GM21737 (cell line): ENCODE measurements at regions not wholly inside any gene's neighbourhood (a gene's known extent, or its start where the extent isn't known, plus 50 kb on each side); places are given as distances from the start of the nearest gene placed in this dataset.
"Not testable (repeated sequence)": the region's sequence is repeated elsewhere in the genome, so short reads cannot be mapped to it uniquely, and the experiment has no call there.

Source experiments
- ATAC-seq: cut with Tn5 transposase; IDR thresholded peaks from one replicate; pipeline ENCODE4 v1.9.1; 2021; ENCODE audit warnings: mild to moderate bottlenecking, moderate library complexity; ENCODE audit not compliant: unreplicated experiment

- not testable (repeated sequence) for ATAC-seq
Observed at GRCh38 chr22:49698616-49699015, 129.1 kb downstream of the BRD1 start.

- ATAC-seq: no peak
Observed at GRCh38 chr22:49697047-49697446, 130.6 kb downstream of the BRD1 start.

- ATAC-seq: no peak
Observed at GRCh38 chr22:49694462-49695260, 133.0 kb downstream of the BRD1 start.

GRCh38 chr22:49693848-49694247 is 133.8 kb downstream of the BRD1 start:
- no peak for ATAC-seq

DNA sequence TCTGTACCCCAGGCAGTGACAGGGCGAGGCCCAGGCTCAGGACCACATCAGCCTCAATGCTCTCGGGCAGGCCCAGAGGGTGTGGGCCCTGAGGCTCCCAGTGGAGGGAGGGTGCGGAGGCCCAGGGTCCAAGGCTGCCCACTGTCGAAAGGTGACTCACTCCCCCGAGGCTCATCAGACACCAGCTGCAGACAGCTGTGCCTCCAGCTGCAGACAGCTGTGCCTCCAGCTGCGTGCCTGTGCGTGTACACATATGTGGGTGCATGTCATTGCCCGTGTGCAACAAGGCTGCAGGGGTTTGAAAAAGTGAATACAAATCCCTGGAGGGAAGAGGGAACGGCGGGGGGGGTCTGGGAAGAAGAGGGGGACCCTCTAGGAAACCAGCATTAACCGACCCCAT is 134.3 kb downstream of the BRD1 start:
- ATAC-seq: no peak

- ATAC-seq: no peak
Observed at GRCh38 chr22:49692499-49693225, 135.0 kb downstream of the BRD1 start.

DNA sequence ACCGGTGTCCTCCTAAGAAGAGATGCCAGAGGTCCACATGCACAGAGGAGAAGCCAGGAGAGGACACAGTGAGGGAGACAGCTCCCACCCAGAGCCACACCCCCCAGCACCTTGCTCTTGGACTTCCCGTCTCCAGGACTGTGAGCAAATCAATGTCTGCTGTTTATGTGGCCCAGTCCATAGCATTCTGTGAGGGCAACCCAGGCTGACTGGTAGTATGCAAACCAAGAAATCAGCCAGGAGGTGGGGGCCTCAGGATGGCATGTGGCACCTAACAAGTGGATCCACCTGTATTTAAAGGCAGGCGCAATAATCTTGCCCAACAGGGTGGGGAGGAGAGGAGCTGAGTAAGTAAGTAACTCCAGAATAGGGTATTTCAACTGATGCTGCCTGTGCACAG is 136.4 kb downstream of the BRD1 start:
- ATAC-seq: no peak

DNA sequence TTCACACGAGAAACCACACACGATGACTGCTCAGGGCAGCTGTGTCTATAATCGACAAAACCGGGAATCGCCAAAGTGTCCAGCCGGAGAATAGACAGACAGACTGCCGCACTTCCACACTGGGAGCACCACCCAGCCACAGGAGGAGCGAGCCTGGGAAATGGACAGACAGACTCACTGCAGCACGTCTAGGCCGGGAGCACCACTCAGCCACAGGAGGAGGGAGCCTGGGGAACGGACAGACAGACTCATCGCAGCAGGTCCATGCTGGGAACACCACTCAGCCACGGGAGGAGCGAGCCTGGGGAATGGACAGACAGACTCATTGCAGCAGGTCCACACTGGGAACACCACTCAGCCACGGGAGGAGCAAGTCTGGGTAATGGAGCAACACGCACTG is 137.2 kb downstream of the BRD1 start:
- ATAC-seq: no peak

DNA sequence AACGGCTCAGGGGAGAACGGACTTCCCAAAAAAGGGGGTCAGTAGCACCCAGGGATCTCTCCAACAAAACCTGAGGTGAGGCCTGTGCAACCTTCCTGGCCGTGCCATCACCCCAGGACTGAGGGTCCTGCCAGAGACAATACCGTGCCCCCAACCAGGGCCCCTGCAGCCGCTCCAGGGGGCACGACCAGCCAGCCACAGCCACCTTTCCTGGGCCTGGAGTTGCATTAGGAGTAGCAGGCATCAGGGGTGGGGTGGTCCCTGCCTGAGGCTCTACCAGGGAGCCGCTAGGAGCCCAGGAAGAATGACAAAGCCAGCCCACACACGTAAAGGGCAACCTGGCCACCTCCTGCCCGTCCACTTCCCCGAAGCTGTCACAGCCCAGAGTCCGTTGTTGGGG is 137.8 kb downstream of the BRD1 start:
- ATAC-seq: no peak

- ATAC-seq: no peak
Observed at GRCh38 chr22:49689255-49689770, 138.4 kb downstream of the BRD1 start.

- no peak for ATAC-seq
Observed at GRCh38 chr22:49688516-49689254, 139.0 kb downstream of the BRD1 start.

- no peak for ATAC-seq
Observed at GRCh38 chr22:49687786-49688515, 139.7 kb downstream of the BRD1 start.

GRCh38 chr22:49687333-49687732 is 140.3 kb downstream of the BRD1 start:
- no peak for ATAC-seq

DNA sequence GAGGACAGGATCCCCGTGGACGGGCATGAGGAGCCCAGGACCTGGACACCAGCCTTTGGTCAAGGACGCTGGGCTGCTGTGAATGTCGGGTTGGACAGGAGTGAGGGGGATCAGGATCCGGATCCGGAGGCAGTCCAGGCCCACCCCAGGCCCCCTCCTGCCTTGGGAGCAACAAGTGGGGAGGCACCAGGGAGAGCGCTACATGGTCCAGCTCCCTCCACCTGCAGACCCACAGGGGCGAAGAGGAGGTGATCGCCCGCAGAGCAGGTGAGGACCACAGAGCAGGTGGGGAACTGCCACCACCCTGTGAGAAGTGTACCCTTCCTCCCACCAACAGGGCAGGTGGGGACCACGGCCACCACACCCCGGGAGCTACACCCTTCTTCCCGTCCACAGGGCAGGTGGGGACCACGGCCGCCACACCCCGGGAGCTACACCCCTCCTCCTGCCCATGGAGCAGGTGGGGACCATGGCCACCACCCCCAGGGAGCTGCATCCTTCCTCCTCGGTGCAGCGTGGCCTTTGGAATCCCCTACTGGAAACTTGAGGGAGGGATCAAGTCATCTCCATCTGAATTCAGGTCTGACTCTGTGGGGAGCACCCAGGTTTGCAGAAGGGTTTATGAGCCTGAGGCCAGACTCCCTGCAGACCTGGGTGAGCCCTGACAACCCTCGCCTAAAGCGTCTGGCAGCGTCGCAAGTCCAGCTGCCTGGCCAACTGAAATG is 141.0 kb downstream of the BRD1 start:
- no peak for ATAC-seq

DNA sequence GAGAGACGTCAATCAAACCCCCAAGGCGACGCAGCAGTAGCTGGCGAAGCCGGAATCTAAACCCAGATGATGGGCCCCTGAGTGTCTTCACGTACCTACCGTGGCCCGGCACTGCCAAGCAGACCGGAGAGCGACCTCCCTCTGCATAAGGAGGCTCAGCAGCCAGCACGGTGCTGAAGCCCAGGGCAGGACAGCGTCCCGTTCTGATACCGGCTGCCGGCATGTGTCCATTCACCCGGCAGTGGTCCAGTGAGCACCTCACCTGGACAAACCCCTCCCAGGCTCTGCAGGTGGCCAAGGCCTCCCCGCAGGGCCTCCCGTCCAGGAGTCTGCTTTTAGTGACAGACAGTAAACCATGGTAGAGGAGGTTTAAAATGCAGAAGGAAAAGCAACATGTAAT is 142.0 kb downstream of the BRD1 start:
- ATAC-seq: no peak

DNA sequence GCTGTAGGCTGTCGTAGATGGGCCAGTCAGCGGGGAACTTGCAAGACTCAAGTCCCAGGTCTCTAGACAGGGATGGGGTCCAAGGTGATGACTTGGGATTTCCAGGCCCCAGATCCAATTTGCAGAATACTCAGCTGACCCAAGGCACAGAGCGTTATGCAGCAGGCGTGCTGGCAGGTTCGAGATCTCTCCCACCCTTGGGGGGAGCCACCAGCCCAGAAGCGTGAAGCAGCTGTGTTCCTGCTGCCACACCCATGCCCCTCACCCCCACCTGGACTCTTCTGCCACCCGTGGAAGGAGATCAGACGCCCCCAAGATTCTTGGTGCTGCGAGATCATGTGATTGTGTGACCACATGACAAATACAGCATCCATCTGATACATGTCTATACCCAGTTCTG is 142.6 kb downstream of the BRD1 start:
- no peak for ATAC-seq

DNA sequence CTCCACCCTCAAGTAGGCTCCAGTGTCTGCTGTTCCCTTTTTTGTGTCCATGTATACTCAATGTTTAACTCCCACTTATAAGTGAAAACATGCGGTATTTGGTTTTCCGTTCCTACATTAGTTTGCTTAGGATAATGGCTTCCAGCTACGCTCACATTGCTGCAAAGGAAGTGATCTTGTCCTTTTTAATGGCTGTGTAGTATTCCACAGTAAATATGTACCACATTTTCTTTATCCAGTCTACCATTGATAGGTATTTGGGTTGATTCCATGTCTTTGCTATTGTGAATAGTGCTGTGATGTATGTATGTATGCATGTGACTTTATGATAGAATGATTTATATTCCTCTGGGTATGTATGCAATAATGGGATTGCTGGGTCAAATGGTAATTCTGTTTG is 144.6 kb downstream of the BRD1 start:
- no peak for ATAC-seq

DNA sequence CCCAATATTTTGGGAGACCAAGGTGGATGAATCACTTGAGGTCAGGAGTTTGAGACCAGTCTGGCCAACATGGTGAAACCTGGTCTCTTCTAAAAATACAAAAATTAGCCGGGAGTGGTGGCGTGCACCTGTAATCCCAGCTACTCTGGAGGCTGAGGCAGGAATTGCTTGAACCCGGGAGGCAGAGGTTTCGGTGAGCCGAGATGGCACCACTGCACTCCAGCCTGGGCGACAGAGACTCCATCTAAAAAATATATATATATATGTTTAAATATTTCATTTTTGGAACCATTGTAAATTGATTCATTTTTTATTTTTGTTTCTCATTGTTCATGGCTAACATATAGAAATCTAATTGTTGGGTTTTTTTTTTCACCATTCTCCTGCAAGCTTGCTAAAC is 146.9 kb downstream of the BRD1 start:
- not testable (repeated sequence) for ATAC-seq

- ATAC-seq: no peak
Observed at GRCh38 chr22:49678842-49679170, 148.9 kb downstream of the BRD1 start.

DNA sequence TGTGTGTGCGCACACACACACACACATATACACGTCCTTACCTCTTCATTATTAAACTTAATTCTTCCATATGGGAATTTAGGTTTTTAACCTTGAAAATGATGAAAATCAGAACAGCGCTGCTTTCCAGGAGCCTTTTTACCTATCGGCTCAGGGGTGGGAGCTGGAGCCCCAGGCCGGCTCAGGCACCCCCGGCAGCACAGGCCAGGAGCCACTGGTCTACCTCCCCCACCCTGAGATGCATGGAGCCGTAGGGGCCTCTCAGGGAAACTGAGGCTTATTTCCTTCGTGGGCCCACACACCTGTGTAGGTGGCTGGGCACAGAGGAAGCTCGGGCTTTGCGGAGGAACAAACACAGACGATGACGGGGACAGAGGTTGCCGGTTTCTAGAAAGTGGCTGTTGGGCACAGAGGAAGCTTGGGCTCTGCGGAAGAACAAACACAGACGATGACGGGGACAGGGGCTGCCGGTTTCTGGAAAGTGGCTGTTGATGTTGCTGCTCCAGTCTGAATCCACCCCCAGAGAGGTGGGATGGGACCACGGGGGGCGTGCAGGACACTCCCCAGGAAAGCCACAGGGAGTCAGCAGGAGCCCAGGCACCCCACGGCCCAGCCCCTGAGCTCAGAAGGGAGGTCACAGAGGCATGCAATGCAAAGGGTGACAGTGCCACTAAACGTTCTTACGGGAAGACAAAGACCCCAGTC is 149.4 kb downstream of the BRD1 start:
- no peak for ATAC-seq
